HG02610 (cell line): ENCODE measurements at regions not wholly inside any gene's neighbourhood (a gene's known extent, or its start where the extent isn't known, plus 50 kb on each side); places are given as distances from the start of the nearest gene placed in this dataset.
A peak's percentile ranks its signal among the peaks of the same experiment; 100 is the strongest.
"Not testable (repeated sequence)": the region's sequence is repeated elsewhere in the genome, so short reads cannot be mapped to it uniquely, and the experiment has no call there.

ENCODE experiments used
- ATAC-seq: cut with Tn5 transposase; IDR thresholded peaks from one replicate; pipeline ENCODE4 v1.9.1; 2021; ENCODE audit warnings: mild to moderate bottlenecking, moderate library complexity; ENCODE audit not compliant: unreplicated experiment

GRCh38 chr14:42482345-42482971 lies 875.8 kb downstream of the LRFN5 start:
- ATAC-seq, result not testable (repeated sequence)

GRCh38 chr14:42481714-42482113 lies 875.0 kb downstream of the LRFN5 start:
- ATAC-seq, result not testable (repeated sequence)

DNA sequence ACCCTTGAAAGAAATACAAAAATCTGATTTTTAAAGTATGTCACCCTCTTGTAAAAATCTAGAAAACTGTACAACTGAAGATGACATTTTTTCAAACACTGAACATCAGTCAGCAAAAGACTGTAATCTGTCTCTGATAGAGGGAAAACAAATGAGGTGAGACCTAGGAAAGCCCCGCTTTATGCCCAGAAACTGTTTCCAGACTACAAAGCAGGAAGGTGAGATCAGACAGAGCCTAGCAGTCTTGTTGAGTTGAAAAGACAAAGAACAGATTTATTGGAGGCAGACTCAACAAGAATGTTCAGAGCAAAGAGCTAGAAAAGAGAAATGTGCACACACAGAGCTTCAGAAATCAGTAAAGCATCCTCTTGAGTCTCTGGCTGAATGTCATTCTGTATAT lies 873.6 kb downstream of the LRFN5 start:
- no peak for ATAC-seq

GRCh38 chr14:42475289-42475688 lies 868.6 kb downstream of the LRFN5 start:
- no peak for ATAC-seq

- no peak for ATAC-seq
These were observed 863.7 kb downstream of the LRFN5 start for GRCh38 chr14:42470427-42470719.

DNA sequence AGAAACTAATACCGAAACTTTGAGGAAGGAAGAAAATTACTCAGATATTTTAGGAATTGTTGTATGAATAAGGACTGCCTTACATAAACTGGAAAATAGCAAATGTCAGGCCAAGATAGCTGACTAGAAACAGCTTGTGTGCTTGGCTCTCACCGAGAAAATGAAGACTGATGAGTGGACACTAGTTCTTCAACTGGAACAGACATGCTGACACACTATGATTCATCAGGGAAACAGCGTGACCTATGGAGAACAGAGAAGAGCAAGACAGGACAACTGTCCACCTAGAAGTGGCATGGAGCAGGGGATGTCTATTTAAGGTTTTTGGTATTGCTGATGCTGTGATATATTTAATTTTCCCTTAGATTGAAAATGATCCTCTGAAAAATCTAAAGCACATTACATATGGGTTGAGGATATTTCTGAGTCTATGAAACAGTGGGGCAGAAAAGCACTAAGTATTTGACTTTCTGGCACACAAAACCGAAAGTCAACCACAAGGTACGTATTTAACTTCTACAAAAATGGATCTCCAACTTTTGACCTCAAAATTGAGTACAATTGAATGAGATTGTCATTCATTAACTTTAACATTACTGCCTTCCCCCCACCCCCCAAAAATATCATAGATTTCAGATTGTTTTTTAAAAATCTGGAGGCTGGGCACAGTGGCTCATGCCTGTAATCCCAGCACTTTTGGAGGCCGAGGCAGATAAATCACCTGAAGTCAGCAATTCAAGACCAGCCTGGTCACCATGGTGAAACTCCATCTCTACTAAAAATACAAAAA lies 863.2 kb downstream of the LRFN5 start:
- ATAC-seq, result no peak

- no peak for ATAC-seq
These were observed 854.0 kb downstream of the LRFN5 start for GRCh38 chr14:42460673-42461072.

DNA sequence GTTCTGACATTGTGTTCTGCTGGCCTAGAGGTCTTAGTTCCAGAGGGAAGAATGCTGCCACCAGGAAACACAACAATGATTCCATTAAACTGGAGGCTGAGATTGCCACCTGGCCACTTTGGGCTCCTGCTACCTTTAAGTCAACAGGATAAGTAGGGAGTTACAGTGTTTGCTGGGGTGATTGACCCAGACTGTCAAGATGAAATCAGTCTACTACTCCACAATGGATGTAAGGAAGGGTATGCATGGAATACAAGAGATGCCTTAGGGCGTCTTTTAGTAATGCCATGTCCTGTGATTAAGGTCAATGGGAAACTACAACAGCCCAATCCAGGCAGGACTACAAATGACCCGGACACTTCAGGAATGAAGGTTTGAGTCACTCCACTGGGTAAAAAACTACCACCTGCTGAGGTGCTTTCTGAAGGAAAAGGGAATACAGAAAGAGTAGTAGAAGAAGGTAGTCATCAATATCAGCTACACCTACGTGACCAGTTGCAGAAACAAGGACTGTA lies 852.6 kb downstream of the LRFN5 start:
- ATAC-seq, result no peak

- ATAC-seq, result no peak
These were observed 834.9 kb downstream of the LRFN5 start for GRCh38 chr14:42441615-42442014.

GRCh38 chr14:42437809-42438208 lies 831.1 kb downstream of the LRFN5 start:
- ATAC-seq, result no peak

DNA sequence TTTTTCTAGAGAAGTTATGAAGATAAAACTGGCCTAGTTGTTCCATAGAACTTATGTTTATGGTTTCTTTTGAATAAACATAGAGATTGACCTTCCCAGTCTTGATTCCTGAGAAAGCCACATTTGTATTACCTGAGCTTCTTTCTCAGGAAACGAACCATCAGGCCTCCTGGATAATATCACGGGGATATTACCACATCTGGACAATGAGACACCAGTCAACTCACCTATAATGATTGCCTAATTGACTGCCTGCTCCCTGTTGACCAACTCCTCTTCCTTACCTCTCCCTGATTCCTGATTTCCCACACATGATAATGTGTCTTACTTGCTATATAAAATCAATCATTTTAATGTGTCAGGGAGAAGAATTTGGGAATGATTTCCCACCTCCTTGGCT lies 822.7 kb downstream of the LRFN5 start:
- ATAC-seq, result no peak

DNA sequence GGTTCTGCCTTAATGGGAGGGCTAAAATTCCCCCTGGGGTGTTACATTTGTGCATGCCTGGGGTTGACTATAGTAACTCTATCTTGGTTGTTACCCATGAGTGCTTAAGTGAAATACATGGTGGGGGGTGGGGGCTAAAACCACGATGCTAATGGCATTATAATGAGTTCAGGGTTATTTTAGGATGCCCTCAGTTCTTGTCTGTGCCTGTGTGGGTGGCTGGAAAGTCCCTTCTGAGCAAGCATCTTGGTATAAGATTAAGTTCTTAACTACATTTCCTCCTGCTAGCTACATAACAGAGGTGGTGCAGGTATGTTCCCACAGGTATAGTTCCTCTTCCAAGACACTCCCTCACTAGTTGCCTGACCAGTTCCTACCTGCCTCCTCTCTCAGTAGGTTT lies 822.3 kb downstream of the LRFN5 start:
- ATAC-seq, result peak; percentile 98

GRCh38 chr14:42424501-42424900 lies 817.8 kb downstream of the LRFN5 start:
- ATAC-seq, result no peak

GRCh38 chr14:42421377-42422078 lies 814.9 kb downstream of the LRFN5 start:
- ATAC-seq, result peak; percentile 92

DNA sequence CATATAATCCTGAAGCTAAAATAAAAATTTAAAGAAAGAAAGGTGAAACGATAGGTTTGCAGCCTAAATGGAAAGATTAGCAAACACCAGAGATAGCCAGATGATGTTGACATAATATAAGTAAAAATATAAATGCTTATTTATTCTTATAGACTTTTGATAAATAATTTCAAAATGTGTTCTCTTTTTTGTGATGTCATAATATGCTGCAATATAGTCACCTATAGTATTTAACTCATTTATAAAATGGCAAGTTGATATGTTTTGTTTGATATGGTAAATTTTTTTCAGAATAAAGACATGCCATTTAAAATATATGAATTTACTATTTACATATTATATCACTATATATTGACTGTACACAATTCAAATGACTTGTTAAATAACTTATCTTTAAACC lies 813.4 kb downstream of the LRFN5 start:
- ATAC-seq, result no peak

- peak; percentile 67 for ATAC-seq
These were observed 800.5 kb downstream of the LRFN5 start for GRCh38 chr14:42407153-42407552.

DNA sequence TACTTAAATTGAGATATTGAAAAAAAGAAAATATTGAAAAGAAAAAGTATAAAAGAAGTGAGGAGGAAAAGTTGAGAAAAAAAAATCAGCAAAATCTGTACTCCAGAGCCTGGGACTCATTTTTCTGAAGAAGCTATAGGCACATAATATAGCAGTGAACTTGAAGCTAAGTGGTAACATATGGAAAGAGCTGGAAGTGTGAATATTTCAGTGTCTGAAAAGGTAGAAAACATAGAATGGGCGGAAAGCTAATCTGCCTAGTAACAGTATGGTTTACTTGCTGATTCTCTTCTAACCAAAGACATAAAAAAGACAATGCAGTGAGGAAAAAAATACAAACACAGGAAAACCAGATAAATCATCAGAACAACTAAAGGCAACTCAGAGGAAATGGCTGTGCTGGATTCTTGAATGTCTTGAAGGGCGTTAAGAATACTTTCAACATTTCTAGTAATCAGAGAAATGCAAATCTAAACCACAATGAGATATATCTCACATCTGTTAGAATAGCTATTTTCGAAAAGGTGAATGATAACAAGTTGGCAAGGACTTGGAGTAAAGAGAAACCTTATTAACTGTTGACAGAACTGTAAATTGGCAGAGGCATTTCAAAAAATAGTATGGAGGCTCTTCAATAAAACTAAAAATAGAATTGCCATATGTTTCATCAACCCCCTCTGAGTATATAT lies 784.6 kb downstream of the LRFN5 start:
- peak; percentile 83 for ATAC-seq

DNA sequence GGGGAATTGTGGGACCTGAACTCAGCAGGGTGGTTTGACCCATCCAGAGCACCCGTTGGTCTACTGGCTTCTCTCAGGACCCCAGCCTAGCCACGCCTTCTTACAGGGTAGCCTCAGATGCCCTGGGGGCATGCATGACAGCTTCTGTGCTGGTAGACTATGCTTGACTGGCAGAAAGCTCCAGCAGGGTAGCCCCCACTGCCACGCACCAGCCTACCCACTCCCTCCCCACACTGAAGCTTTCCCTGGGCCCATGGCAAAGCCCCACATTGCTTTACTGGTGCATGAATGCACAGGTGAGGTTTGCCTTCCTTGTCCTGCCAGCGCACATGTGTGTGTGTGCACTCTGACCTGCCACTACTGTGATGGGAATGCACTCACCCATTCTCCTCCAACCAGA lies 772.2 kb downstream of the LRFN5 start:
- no peak for ATAC-seq

DNA sequence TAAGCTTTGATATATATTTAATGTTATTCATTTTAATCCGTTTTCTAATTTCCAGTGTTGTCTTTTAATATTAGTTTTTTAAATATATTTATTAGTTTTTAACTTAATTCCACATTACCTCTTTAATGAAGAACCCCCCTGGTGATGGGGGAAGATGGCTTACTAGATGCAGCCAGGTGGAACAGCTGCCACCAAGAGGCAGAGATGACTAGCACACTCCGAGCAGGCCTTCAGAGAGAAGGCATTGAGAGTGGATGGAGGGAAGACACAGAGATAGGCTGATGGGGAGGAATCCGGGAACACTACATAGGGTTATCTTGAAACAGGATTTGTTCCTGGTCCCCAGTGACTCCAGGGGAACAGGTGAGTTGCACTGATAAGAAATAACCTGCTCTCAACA lies 771.6 kb downstream of the LRFN5 start:
- no peak for ATAC-seq

DNA sequence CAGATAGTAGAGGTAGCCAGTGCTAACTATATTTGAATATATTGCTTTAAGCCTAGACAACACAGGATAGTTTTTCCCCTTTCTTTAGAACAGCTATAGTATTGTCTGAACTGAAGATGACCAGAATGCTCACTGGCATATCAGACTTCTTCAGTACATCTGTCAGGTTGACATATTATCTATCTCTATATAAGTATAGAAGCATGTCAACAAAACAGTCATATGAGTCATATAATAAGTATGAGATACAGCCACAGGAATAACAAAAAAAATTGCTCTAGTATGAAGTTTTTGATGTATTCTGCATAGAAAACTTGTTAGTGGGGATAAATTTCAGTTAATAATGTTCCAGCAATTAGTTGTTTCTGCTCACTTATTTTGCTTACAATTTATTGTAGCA lies 767.7 kb downstream of the LRFN5 start:
- ATAC-seq, result no peak

DNA sequence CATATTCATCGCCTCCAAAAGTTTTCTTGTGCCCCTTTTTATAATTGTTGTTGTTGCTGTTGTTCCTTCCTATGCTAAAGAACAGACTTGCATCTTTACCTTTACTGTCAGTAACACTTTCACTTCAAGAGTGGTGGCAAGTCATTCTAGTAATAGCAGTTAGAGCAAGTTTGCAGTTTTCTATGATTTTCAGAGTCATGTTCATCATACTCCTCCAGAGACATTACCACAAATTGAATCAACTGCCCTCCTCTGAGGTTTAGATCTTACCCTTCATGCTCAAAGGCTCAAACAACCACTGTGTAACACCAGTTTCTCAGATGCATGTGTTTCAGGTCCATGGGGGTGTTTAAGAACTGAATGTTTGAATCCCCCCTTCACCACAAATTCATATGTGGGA lies 763.4 kb downstream of the LRFN5 start:
- peak; percentile 55 for ATAC-seq
